HEK293 (cell line): ENCODE measurements at regions not wholly inside any gene's neighbourhood (a gene's known extent, or its start where the extent isn't known, plus 50 kb on each side); places are given as distances from the start of the nearest gene placed in this dataset.

Experiments used
- YY1 ChIP-seq: fragments of 450-650 bp; formaldehyde crosslinking; IDR thresholded peaks from 2 replicates; pipeline ENCODE4 v1.5.1; 2018; ENCODE audit warnings: missing biosample characterization, missing genetic modification characterization
- TF ChIP-seq, protein P1 (sequence below): fragments of 450-650 bp; formaldehyde crosslinking; optimal IDR thresholded peaks from 2 replicates; pipeline ENCODE3; 2016; ENCODE audit warnings: missing biosample characterization, mild to moderate bottlenecking, missing genetic modification characterization

DNA sequence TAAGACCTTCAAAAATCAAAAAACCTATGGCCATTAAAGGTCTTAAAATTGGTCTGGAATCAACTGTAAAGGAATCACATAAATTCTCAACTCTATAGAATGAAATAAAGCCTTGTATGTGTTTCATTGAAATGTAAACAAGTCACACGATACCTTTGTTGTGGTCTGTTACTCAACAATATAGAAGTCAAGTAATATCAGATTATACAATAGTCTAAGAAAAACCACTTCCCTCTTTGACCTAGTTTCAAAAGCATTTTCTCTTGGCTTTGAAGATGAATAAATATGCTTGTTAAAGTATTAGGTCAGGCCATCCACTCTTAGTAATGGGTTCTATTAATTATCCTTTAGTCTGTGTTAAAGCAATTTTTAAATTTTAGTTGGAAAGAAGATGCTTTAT, 79.8 kb upstream of the DIO2 start:
- no peak for TF ChIP-seq YY1 (tag by site-specific recombination)
- TF ChIP-seq, protein P1, sequence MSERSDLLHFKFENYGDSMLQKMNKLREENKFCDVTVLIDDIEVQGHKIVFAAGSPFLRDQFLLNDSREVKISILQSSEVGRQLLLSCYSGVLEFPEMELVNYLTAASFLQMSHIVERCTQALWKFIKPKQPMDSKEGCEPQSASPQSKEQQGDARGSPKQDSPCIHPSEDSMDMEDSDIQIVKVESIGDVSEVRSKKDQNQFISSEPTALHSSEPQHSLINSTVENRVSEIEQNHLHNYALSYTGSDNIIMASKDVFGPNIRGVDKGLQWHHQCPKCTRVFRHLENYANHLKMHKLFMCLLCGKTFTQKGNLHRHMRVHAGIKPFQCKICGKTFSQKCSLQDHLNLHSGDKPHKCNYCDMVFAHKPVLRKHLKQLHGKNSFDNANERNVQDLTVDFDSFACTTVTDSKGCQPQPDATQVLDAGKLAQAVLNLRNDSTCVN (tag by site-specific recombination), result no peak
